G401 (cell line): ENCODE measurements at regions not wholly inside any gene's neighbourhood (a gene's known extent, or its start where the extent isn't known, plus 50 kb on each side); places are given as distances from the start of the nearest gene placed in this dataset.
"Not testable (repeated sequence)": the region's sequence is repeated elsewhere in the genome, so short reads cannot be mapped to it uniquely, and the experiment has no call there.

ENCODE experiments used
- DNase-seq: peaks from one replicate; pipeline ENCODE4 v3.0.0-alpha.2; 2015; ENCODE audit warnings: low spot score
- in situ Hi-C: cut with HindIII; loops from 2 replicates; pipeline ENCODE4 v1.10.0; 2016; ENCODE audit warnings: low sequenced_read_pairs, mixed read lengths

DNA sequence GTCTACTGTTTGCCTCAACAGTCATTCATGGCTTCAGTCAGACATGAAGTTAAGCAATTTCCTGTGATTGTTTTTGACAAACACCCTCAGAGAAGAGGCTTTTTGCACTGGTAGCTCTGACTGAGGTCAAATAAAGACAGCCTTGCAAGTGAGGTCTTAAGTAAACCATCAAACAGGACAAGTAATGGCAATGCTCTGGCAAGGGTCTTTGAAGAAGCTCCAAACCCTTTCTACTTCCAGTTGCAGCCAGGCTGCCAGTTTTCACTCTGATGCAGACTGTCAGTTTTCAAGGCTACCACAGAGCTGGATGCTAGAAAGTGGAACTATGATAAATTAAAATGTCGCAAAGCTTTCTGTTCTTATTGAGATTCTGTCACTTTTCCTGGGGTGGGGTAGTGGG lies 421.5 kb upstream of the PTGER4 start:
- in situ Hi-C loops: no loop called here
- no peak for DNase-seq

DNA sequence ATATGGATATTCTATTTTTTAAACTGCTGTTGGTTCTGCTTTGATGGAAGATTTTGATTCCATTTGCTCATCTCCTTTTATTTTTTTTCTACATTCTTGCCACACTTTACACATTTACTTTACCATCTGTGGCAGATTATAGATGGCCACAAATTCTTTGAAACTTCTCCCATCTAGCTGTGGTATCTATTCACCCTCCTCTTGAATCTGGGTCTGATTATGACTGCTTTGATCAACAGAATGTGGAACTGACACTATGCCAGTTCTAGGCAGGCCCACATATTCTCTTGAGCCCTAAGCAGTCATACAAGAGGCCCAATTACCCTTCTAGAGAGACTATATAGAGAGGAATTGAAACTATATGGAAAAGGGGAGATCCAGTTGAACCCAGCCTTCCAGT lies 439.0 kb upstream of the PTGER4 start:
- no peak for DNase-seq
- in situ Hi-C loops: no loop called here

DNA sequence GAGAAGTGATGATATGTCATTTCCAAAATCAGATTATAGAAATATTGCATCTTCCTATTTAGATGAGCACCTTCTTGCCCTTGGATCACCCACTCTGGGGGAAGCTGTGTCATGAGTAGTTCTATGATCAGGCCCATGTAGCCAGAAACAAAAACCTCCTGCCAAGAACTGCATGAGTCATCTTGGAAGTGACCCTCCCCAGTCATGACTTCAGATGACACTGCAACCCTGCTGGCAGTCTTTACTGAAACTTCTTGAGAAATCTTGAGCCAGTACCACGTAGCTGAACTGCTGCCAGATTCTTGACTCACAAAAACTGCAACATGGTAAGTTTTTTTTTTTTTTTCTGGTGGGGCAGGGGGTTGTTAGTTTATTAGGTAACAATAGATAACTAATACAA lies 439.6 kb upstream of the PTGER4 start:
- in situ Hi-C loops: no loop called here
- no peak for DNase-seq

DNA sequence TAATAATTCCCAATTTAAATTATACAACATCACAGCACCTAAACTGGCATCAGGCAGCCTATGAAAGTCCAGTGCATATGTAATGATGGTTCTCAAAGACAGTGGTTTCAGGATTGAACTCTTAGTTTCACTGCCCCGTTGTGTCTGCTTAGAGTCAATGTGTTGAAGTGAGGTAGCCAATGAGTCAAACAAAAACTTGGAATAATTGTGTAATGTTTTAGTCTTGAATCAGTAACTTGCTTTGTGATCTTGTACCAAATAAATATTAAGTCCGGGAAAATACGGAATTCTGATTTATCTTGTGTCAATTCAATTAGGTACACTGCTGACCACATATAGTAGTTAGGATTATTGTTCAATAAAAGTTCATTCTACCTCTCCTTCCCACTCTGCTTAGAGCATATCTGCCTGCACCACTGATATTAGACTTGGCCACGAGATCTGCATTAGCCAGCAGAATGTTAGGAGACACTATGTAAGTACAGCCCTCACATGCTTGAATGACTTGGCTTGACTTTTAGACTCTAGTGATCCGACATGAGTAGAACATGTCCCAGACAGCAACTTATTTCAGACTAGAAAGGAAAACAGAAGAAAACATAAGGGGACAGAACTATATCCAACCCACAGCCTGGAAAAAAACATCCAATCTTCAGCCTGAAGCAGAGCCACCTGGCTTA lies 441.5 kb upstream of the PTGER4 start:
- in situ Hi-C loops: no loop called here
- no peak for DNase-seq

GRCh38 chr5:40235471-40236400 lies 444.0 kb upstream of the PTGER4 start:
- no peak for DNase-seq
- in situ Hi-C loops: no loop called here

DNA sequence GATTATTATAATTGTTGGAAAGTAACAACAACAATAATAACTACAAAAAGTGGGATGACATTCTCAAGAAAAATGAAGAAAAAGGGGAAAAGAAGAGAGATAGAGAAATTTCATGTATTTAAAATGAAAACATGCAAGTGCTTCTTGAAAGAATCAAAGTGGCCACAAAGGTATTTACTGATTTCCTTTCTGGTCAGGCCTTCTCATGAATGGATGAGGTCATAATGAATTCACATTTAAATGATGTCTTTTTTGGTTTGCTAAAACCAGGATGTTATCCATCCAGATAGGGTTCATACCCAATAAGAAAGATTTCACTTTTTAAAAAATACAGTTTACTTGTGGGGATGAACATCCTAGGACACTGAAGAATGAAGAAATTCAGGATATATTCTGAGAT lies 446.4 kb upstream of the PTGER4 start:
- in situ Hi-C loops: no loop called here
- DNase-seq: no peak

DNA sequence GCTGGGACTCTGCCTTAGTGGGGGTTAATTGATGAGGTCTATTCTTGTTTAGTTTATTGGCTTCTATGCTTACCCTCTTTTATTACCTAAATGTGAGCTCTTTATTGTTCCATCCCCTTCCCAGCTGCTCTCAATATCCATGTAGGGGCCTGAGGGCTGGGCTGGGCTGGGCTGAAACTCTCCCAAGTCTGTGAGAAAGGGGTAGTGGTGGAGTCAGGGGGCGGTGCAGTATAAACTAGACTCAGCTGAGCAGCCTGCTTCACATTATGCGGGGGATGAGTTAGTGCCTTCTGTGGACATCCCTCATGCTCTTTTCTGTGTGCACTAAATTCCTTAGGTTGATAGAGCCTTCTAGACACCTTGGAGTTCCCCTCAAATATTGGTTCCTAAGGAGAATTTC lies 451.8 kb upstream of the PTGER4 start:
- in situ Hi-C loops: no loop called here
- DNase-seq: no peak

DNA sequence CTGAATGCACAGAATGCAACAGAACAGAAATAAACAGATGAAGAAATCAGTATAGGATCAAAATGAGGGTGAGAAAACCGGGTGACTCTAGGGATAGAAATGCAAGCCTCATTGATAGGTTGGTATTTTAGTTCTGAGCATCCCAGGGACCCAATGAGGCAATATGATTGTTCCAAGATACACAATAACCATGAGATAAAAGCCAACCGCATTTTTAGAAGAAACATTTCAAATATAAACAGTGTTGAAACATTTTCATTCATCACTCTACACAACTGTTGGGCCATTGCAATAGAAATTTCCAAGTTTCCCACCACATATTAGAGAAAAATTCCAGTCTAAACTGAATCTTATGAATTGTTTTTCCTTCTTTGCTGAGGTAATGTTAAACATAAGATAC lies 452.3 kb upstream of the PTGER4 start:
- no peak for DNase-seq
- in situ Hi-C loops: no loop called here

GRCh38 chr5:40226906-40227305 lies 452.8 kb upstream of the PTGER4 start:
- no peak for DNase-seq
- in situ Hi-C loops: no loop called here

DNA sequence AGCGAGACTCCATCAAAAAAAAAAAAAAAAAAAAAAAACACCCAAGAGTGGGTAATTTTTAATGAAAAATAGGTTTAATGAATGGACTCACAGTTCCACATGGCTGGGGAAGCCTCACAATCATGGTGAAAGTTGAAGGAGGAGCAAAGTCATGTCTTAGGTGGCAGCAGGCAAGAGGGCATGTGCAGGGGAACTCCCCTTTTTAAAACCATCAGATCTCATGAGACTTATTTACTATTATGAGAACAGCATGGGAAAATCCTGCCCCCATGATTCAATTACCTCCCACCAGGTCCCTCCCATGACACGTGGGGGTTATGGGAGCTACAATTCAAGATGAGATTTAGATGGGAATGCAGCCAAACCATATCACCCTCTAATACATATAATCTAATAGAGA lies 454.6 kb upstream of the PTGER4 start:
- in situ Hi-C loops, DNase-seq: not testable (repeated sequence)

GRCh38 chr5:40224421-40224820 lies 455.3 kb upstream of the PTGER4 start:
- in situ Hi-C loops: no loop called here
- no peak for DNase-seq

- in situ Hi-C loops: no loop called here
- DNase-seq: no peak
Observed at GRCh38 chr5:40223884-40224402, 455.8 kb upstream of the PTGER4 start.

DNA sequence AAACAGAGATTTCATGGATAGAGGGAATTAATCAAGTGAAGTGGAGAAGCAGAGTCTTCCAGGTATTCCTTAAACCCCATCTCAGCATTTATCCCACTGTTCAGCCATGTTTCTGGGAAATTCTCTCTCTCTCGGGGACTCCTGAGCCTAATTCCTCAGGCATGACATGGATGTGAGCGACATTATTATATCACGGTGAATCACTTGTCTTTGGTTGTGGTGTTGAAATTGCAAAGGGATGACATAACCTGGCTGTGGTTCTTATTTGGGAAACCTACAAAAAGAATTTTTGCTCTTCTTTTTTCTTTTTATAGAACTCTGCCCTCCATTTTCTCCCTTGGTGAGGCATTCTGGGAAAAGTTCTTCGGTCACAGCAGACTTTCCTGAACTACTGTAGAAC lies 457.9 kb upstream of the PTGER4 start:
- no peak for DNase-seq
- in situ Hi-C loops: no loop called here

DNA sequence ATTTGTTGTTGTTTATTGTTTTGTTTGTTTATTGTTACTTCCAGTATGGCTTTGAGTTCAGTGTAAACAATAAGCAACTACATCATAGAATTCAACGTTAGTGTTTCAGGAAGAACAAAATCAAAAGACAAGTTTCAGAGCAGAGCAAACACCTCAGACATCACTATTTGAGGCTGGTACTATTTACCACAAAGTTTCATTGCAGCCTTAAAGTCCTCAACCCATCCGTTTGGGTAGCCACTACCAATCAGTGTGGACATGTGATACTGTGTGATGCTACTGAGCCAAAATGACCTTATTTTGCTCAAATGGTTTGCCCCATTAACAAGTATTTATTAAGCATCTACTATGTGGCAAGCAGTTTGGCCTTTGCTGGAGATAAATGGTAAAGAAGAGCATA lies 458.5 kb upstream of the PTGER4 start:
- DNase-seq: no peak
- in situ Hi-C loops: no loop called here

GRCh38 chr5:40220260-40220659 lies 459.5 kb upstream of the PTGER4 start:
- in situ Hi-C loops: no loop called here
- no peak for DNase-seq

GRCh38 chr5:40217553-40217952 lies 462.2 kb upstream of the PTGER4 start:
- in situ Hi-C loops: no loop called here
- no peak for DNase-seq

DNA sequence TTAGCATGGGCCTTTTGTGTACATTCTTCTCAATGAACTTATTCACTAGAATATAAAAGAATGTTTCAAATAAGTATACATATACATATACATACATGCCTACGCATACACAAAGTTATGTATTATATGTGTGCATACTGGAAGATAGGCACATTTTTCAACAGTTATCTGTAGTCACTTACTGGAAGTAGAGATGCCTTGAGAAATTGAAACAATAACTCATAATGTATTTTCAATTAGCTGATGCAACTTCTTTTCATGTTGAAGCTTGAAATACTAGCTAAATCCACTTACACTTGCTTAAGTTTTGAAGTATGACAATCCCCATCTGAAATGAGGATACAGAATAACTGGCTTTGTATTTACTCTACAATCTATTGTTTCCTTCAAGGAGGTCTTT lies 469.0 kb upstream of the PTGER4 start:
- in situ Hi-C loops: no loop called here
- DNase-seq: no peak

DNA sequence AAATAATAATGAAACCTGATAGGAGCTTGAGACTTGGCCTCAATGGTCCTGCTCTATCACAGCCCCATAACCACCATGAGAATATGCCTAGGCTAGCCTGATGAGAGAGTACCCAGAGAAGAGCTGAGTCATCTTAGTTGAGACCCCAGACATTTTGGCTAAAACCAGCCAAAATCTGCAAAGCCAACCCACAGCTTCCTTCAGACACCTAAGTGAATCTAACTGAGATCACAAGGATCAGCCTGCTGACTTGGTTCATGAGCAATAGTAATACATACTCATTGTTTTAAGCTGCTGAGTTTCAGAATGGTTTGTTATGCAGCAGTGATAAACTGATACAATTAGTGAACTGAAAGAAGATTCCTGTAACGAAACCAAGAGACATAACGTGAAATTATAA lies 473.7 kb upstream of the PTGER4 start:
- DNase-seq: no peak
- in situ Hi-C loops: no loop called here

GRCh38 chr5:40204144-40204543 lies 475.6 kb upstream of the PTGER4 start:
- no peak for DNase-seq
- in situ Hi-C loops: no loop called here

DNA sequence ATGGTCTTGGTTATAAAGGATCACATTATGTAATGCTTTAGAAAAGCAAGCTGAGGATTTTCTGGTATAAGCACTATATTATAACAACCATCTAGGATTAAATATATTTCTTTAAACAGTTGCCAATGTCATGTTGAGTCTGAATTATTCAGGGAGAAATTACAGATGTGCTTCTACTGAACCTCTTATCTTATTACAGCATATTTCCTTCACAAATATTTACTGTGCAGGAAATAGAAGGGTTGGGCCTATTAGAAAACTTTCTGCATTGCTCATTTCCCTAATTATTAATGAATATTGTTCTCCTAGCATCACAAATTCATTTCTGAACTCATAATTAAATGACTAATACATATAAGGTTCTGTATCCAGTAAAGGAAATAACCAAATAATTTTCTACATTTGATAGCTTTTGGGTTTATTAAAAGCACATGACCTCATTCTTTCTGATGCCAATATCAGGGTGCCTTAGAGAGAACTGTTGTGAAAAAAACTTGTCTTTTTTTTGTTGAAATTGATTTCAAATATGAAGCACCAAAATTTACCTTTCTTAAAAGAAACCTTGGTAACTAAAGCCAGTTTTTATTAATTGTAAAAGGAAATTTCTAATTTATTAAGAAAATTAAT lies 476.8 kb upstream of the PTGER4 start:
- in situ Hi-C loops: no loop called here
- DNase-seq: no peak
